Karpas-422 (cell line): ENCODE measurements at regions not wholly inside any gene's neighbourhood (a gene's known extent, or its start where the extent isn't known, plus 50 kb on each side); places are given as distances from the start of the nearest gene placed in this dataset.

Experiments used
- DNase-seq: peaks from one replicate; pipeline ENCODE4 v3.0.0-alpha.2; 2015
- H2AFZ ChIP-seq: fragments of 200-600 bp; sonication (generic); 2 replicates; pipeline ENCODE4 v1.6.1; 2014; ENCODE audit warnings: antibody characterized with exemption, low read length, mixed read lengths
- H3K27ac ChIP-seq: fragments of 200-600 bp; sonication (generic); 2 replicates; pipeline ENCODE4 v1.5.1; 2014; ENCODE audit warnings: mild to moderate bottlenecking, low read length, moderate library complexity
- H3K27me3 ChIP-seq: fragments of 200-600 bp; sonication (generic); 2 replicates; pipeline ENCODE4 v1.6.1; 2014; ENCODE audit warnings: low read length, mixed read lengths
- H3K36me3 ChIP-seq: fragments of 200-600 bp; sonication (generic); 2 replicates; pipeline ENCODE4 v1.6.1; 2014; ENCODE audit warnings: low read length, mixed read lengths; ENCODE audit not compliant: insufficient read depth
- H3K4me1 ChIP-seq: fragments of 200-600 bp; sonication (generic); 2 replicates; pipeline ENCODE4 v1.6.1; 2014; ENCODE audit warnings: mild to moderate bottlenecking, low read length, mixed read lengths
- H3K4me2 ChIP-seq: fragments of 200-600 bp; sonication (generic); 2 replicates; pipeline ENCODE4 v1.6.1; 2014; ENCODE audit warnings: low read length, low read depth, mild to moderate bottlenecking; ENCODE audit not compliant: poor library complexity, severe bottlenecking
- H3K4me3 ChIP-seq: fragments of 200-600 bp; sonication (generic); 2 replicates; pipeline ENCODE4 v1.5.1; 2014; ENCODE audit warnings: mild to moderate bottlenecking, antibody characterized with exemption, low read length, mixed read lengths
- H3K79me2 ChIP-seq: fragments of 200-600 bp; sonication (generic); 2 replicates; pipeline ENCODE4 v1.6.1; 2014; ENCODE audit warnings: mild to moderate bottlenecking, low read length, mixed read lengths
- H3K9ac ChIP-seq: fragments of 200-600 bp; sonication (generic); 2 replicates; pipeline ENCODE4 v1.6.0; 2014; ENCODE audit warnings: low read length
- H3K9me2 ChIP-seq: fragments of 200-600 bp; sonication (generic), shearing (Covaris generic); replicated peaks from 2 replicates; pipeline ENCODE4 v1.6.0; 2014; ENCODE audit warnings: mild to moderate bottlenecking, low read length, moderate library complexity; ENCODE audit not compliant: insufficient read depth
- H3K9me3 ChIP-seq: fragments of 300-700, 200-600 bp; sonication (generic); 2 replicates; pipeline ENCODE4 v1.6.1; 2014; ENCODE audit warnings: low read length, mixed read lengths
- H4K20me1 ChIP-seq: fragments of 200-600 bp; sonication (generic); 2 replicates; pipeline ENCODE4 v1.6.1; 2014; ENCODE audit warnings: mild to moderate bottlenecking, antibody characterized with exemption, low read length, low read depth; ENCODE audit not compliant: insufficient read depth

DNA sequence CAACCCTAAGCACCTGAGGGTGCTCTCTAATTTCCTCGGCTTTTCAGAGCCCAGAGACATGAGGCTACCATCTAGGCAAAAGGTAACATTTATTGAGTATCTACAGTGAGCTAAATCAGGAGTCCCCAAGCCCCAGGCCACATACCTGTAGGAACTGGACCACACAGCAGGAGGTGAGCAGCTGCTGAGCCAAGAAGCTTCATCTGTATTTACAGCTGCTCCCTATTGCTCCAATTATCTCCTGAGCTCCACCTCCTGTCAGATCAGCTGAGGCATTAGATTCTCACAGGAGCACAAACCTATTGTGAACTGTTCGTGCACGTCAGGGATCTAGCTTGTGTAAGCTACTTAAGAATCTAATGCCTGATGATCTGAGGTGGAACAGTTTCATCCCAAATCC, 70.2 kb downstream of the RND3 start:
- Histone ChIP-seq H3K9me3 (0 out of 2 replicates have a peak, but pooled peaks cover 3% of the 10 kb centered on the region), H3K9ac (no peak overlapping the region), H2AFZ (no peak overlapping the region), H3K4me3 (no peak overlapping the region), H3K27ac (no peak overlapping the region), H3K27me3 (no peaks in the 10 kb centered on the region), H3K9me2 (no peaks in the 10 kb centered on the region), H3K4me1 (no peaks in the 10 kb centered on the region), H3K36me3 (no peaks in the 10 kb centered on the region; the same call in 1 of the 2 replicates), H4K20me1 (no peaks in the 10 kb centered on the region), H3K79me2 (no peaks in the 10 kb centered on the region), H3K4me2 (no peak overlapping the region)
- no peak for DNase-seq

DNA sequence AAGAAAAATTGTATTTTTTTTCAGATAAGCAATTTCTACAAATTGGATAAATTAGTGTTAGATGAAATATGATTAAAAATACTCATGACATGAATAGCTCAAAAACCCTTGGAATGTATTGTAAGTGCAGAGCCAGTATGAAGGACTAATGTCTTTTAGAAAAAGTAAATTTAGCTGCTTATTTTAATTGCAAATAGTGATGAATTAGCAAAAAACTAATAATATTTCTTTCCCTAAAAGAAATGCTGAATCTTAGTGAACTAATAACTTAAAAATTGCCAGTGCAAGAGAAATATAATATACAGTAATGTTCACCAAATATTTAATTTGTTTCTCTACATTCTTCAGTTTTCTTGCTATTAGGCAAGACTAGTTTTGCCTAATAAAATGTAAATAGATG, 72.4 kb downstream of the RND3 start:
- Histone ChIP-seq H3K27ac (no peak overlapping the region), H3K9me3 (no peaks in the 10 kb centered on the region), H3K9ac (no peak overlapping the region), H3K9me2 (no peaks in the 10 kb centered on the region), H4K20me1 (no peaks in the 10 kb centered on the region), H3K36me3 (no peaks in the 10 kb centered on the region; the same call in 1 of the 2 replicates), H3K4me2 (no peak overlapping the region), H3K4me1 (no peaks in the 10 kb centered on the region), H2AFZ (no peak overlapping the region), H3K4me3 (no peak overlapping the region), H3K27me3 (no peaks in the 10 kb centered on the region), H3K79me2 (no peaks in the 10 kb centered on the region)
- no peak for DNase-seq

GRCh38 chr2:150413910-150414309, 73.6 kb downstream of the RND3 start:
- Histone ChIP-seq H3K4me3 (no peak overlapping the region), H3K27ac (no peak overlapping the region), H3K36me3 (no peaks in the 10 kb centered on the region; the same call in 1 of the 2 replicates), H3K4me2 (no peak overlapping the region), H3K79me2 (no peaks in the 10 kb centered on the region), H3K27me3 (no peaks in the 10 kb centered on the region), H3K9me3 (no peaks in the 10 kb centered on the region; the same call in 1 of the 2 replicates), H3K9ac (no peak overlapping the region), H4K20me1 (no peaks in the 10 kb centered on the region), H3K9me2 (no peaks in the 10 kb centered on the region), H3K4me1 (no peaks in the 10 kb centered on the region), H2AFZ (no peak overlapping the region)
- DNase-seq: no peak

- Histone ChIP-seq H3K9me3 (no peaks in the 10 kb centered on the region; the same call in 1 of the 2 replicates), H3K36me3 (no peaks in the 10 kb centered on the region), H3K4me1 (no peaks in the 10 kb centered on the region), H4K20me1 (no peaks in the 10 kb centered on the region), H3K27ac (no peak overlapping the region), H3K9me2 (no peaks in the 10 kb centered on the region), H3K4me2 (no peak overlapping the region), H3K9ac (no peak overlapping the region), H2AFZ (no peak overlapping the region), H3K79me2 (no peaks in the 10 kb centered on the region), H3K4me3 (no peak overlapping the region), H3K27me3 (no peaks in the 10 kb centered on the region)
- no peak for DNase-seq
Observed at GRCh38 chr2:150413366-150413765, 74.1 kb downstream of the RND3 start.

GRCh38 chr2:150410809-150411208, 76.7 kb downstream of the RND3 start:
- no peaks in the 10 kb centered on the region for H4K20me1 ChIP-seq
- no peak for DNase-seq
- no peaks in the 10 kb centered on the region for H3K9me2 ChIP-seq
- H3K4me2 ChIP-seq: no peak overlapping the region
- H2AFZ ChIP-seq: no peak overlapping the region
- no peak overlapping the region for H3K9ac ChIP-seq
- H3K4me1 ChIP-seq: no peaks in the 10 kb centered on the region
- H3K9me3 ChIP-seq: no peaks in the 10 kb centered on the region; the same call in 1 of the 2 replicates
- no peaks in the 10 kb centered on the region for H3K36me3 ChIP-seq
- H3K79me2 ChIP-seq: no peaks in the 10 kb centered on the region
- no peak overlapping the region for H3K4me3 ChIP-seq
- no peaks in the 10 kb centered on the region for H3K27me3 ChIP-seq
- no peak overlapping the region for H3K27ac ChIP-seq

- no peak overlapping the region for H3K9ac ChIP-seq
- DNase-seq: no peak
- no peaks in the 10 kb centered on the region for H3K36me3 ChIP-seq
- H4K20me1 ChIP-seq: no peaks in the 10 kb centered on the region
- no peaks in the 10 kb centered on the region for H3K9me2 ChIP-seq
- H3K9me3 ChIP-seq: no peaks in the 10 kb centered on the region; the same call in 1 of the 2 replicates
- H3K27ac ChIP-seq: no peak overlapping the region
- H3K27me3 ChIP-seq: no peaks in the 10 kb centered on the region
- no peak overlapping the region for H3K4me3 ChIP-seq
- no peaks in the 10 kb centered on the region for H3K4me1 ChIP-seq
- H3K79me2 ChIP-seq: no peaks in the 10 kb centered on the region
- no peak overlapping the region for H3K4me2 ChIP-seq
- H2AFZ ChIP-seq: no peak overlapping the region
Observed at GRCh38 chr2:150409196-150409595, 78.3 kb downstream of the RND3 start.

- H2AFZ ChIP-seq: no peak overlapping the region
- no peak overlapping the region for H3K9ac ChIP-seq
- H3K27ac ChIP-seq: no peak overlapping the region
- H3K4me3 ChIP-seq: no peak overlapping the region
- no peak for DNase-seq
- H3K9me2 ChIP-seq: 0 out of 2 replicates have a peak, but pooled peaks cover 3% of the 10 kb centered on the region
- no peaks in the 10 kb centered on the region for H3K4me1 ChIP-seq
- no peak overlapping the region for H3K4me2 ChIP-seq
- H3K79me2 ChIP-seq: no peaks in the 10 kb centered on the region
- H3K27me3 ChIP-seq: no peaks in the 10 kb centered on the region
- H3K36me3 ChIP-seq: no peaks in the 10 kb centered on the region
- H3K9me3 ChIP-seq: peaks cover 6% of the 10 kb centered on the region; the same call in 1 of the 2 replicates
- H4K20me1 ChIP-seq: no peaks in the 10 kb centered on the region
Observed at GRCh38 chr2:150404147-150404546, 83.3 kb downstream of the RND3 start.

GRCh38 chr2:150403457-150403856, 84.0 kb downstream of the RND3 start:
- no peak for DNase-seq
- Histone ChIP-seq H3K9me2 (0 out of 2 replicates have a peak, but pooled peaks cover 5% of the 10 kb centered on the region), H3K27ac (no peak overlapping the region), H3K9me3 (peaks cover 6% of the 10 kb centered on the region; the same call in 1 of the 2 replicates), H4K20me1 (no peaks in the 10 kb centered on the region), H2AFZ (no peak overlapping the region), H3K27me3 (no peaks in the 10 kb centered on the region), H3K4me1 (no peaks in the 10 kb centered on the region), H3K9ac (no peak overlapping the region), H3K79me2 (no peaks in the 10 kb centered on the region), H3K36me3 (no peaks in the 10 kb centered on the region), H3K4me2 (no peak overlapping the region), H3K4me3 (no peak overlapping the region)
